Ishikawa (cell line): ENCODE measurements at regions not wholly inside any gene's neighbourhood (a gene's known extent, or its start where the extent isn't known, plus 50 kb on each side); places are given as distances from the start of the nearest gene placed in this dataset.

Experiments used
- CEBPB ChIP-seq: IDR thresholded peaks from 2 replicates; pipeline ENCODE4 v1.6.1; 2012
- CREB1 ChIP-seq: IDR thresholded peaks from 2 replicates; pipeline ENCODE4 v1.6.1; 2012; ENCODE audit warnings: low read depth
- EGR1 ChIP-seq: IDR thresholded peaks from 2 replicates; pipeline ENCODE4 v1.6.1; 2012
- EP300 ChIP-seq: IDR thresholded peaks from 2 replicates; pipeline ENCODE4 v1.6.1; 2012; ENCODE audit warnings: borderline replicate concordance
- FOXM1 ChIP-seq: IDR thresholded peaks from 2 replicates; pipeline ENCODE4 v1.6.1; 2012; ENCODE audit warnings: low read depth, borderline replicate concordance
- NFIC ChIP-seq: IDR thresholded peaks from 2 replicates; pipeline ENCODE4 v1.6.1; 2012
- RAD21 ChIP-seq: IDR thresholded peaks from 2 replicates; pipeline ENCODE4 v1.6.1; 2012; ENCODE audit warnings: low read depth
- REST ChIP-seq: IDR thresholded peaks from 2 replicates; pipeline ENCODE4 v1.6.1; 2012; ENCODE audit warnings: low read depth, mild to moderate bottlenecking
- TAF1 ChIP-seq: IDR thresholded peaks from 2 replicates; pipeline ENCODE4 v1.6.1; 2012; ENCODE audit warnings: low read depth, mild to moderate bottlenecking
- TCF12 ChIP-seq: IDR thresholded peaks from 2 replicates; pipeline ENCODE4 v1.6.1; 2012; ENCODE audit warnings: low read depth
- TEAD4 ChIP-seq: IDR thresholded peaks from 2 replicates; pipeline ENCODE4 v1.6.1; 2012
- YY1 ChIP-seq: IDR thresholded peaks from 2 replicates; pipeline ENCODE4 v1.6.1; 2012; ENCODE audit warnings: low read depth
- ZBTB7A ChIP-seq: IDR thresholded peaks from 2 replicates; pipeline ENCODE4 v1.6.1; 2012; ENCODE audit warnings: low read depth
- TF ChIP-seq, protein P1 (sequence below): IDR thresholded peaks from 2 replicates; pipeline ENCODE4 v1.6.1; 2012
- TF ChIP-seq, protein P2 (sequence below): IDR thresholded peaks from 2 replicates; pipeline ENCODE4 v1.6.1; 2012

GRCh38 chr15:96011136-96011535 lies 319.4 kb upstream of the NR2F2 start:
- no peak for TF ChIP-seq NFIC
- no peak for TF ChIP-seq REST
- no peak for TF ChIP-seq EP300
- no peak for TF ChIP-seq YY1
- no peak for TF ChIP-seq TCF12
- no peak for TF ChIP-seq TAF1
- TF ChIP-seq, protein P1, sequence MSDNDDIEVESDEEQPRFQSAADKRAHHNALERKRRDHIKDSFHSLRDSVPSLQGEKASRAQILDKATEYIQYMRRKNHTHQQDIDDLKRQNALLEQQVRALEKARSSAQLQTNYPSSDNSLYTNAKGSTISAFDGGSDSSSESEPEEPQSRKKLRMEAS, result no peak
- no peak for TF ChIP-seq TEAD4
- TF ChIP-seq CREB1, result no peak
- no peak for TF ChIP-seq ZBTB7A
- TF ChIP-seq CEBPB, result no peak
- TF ChIP-seq FOXM1, result no peak

- TF ChIP-seq FOXM1 (no peak), EP300 (no peak), EGR1 (no peak), TAF1 (no peak), ZBTB7A (no peak), CREB1 (no peak), YY1 (no peak), REST (no peak), RAD21 (no peak), TCF12 (no peak), CEBPB (no peak)
- TF ChIP-seq, protein P2, sequence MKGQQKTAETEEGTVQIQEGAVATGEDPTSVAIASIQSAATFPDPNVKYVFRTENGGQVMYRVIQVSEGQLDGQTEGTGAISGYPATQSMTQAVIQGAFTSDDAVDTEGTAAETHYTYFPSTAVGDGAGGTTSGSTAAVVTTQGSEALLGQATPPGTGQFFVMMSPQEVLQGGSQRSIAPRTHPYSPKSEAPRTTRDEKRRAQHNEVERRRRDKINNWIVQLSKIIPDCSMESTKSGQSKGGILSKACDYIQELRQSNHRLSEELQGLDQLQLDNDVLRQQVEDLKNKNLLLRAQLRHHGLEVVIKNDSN, result no peak
- TF ChIP-seq, protein P1, result no peak
Measured at GRCh38 chr15:96014939-96015338, 315.6 kb upstream of the NR2F2 start.

GRCh38 chr15:96019114-96019513 lies 311.4 kb upstream of the NR2F2 start:
- TF ChIP-seq FOXM1, result no peak
- TF ChIP-seq TAF1, result no peak

DNA sequence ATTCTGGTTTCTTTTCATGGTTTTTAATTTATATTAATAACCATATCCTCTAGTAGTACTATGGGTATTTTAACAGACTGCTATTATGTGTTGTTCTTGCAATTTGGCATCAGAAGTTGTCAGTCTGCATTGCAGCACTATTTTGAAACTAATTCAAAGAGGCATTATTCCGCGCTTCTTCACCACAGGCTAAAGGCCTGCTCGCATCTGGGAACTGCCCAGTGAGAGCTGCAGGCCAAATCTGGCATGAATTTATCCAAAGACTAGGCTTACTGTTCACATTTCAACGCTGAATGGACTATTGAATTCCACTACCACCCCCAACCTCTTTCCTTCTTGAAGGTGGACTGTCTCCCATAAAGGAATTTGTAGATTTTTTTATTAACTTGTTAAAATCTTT lies 310.4 kb upstream of the NR2F2 start:
- TF ChIP-seq RAD21, result no peak
- TF ChIP-seq, protein P2, result no peak
- no peak for TF ChIP-seq FOXM1
- TF ChIP-seq TCF12, result no peak
- TF ChIP-seq ZBTB7A, result no peak
- TF ChIP-seq EGR1, result no peak
- no peak for TF ChIP-seq YY1
- TF ChIP-seq TEAD4, result no peak
- TF ChIP-seq NFIC, result no peak
- no peak for TF ChIP-seq EP300
- no peak for TF ChIP-seq REST
- TF ChIP-seq TAF1, result no peak
- no peak for TF ChIP-seq CREB1
- TF ChIP-seq, protein P1, result no peak
- no peak for TF ChIP-seq CEBPB

GRCh38 chr15:96020797-96021196 lies 309.7 kb upstream of the NR2F2 start:
- TF ChIP-seq, protein P2, result no peak
- TF ChIP-seq NFIC, result no peak
- TF ChIP-seq ZBTB7A, result no peak
- no peak for TF ChIP-seq TCF12
- no peak for TF ChIP-seq TEAD4
- TF ChIP-seq EGR1, result no peak
- TF ChIP-seq TAF1, result no peak
- TF ChIP-seq, protein P1, result no peak
- TF ChIP-seq REST, result no peak
- TF ChIP-seq FOXM1, result no peak
- no peak for TF ChIP-seq YY1
- no peak for TF ChIP-seq CREB1
- no peak for TF ChIP-seq CEBPB
- TF ChIP-seq RAD21, result no peak
